ENCODE measurements at regions not wholly inside any gene's neighbourhood (a gene's known extent, or its start where the extent isn't known, plus 50 kb on each side); places are given as distances from the start of the nearest gene placed in this dataset.

DNA sequence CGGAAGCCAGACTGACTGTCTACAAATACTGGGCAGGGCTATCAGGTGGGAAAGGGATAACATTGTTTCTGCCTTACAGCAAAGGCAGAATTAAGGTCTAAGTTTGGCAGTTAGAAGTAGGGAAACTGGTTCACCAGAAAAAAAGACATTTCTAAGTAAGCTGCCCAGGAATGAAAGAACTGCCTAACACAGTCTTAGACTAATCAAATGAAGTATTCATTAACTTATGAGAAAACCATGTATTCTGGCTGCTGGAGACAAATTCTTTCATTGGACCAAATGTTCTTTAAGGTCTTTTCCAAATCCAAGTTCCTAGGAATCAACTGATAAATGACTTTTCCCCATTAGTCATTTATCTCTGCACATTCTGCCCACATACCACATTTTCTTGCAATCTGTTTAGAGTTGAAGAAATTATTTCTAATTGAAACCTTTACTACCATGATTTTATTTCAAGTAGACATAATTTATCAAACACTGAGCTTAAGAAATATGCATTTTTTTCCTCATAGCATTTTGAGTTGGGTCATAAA, 120.3 kb upstream of the OGFRL1 start:
- Histone ChIP-seq H3K4ac (replicated peaks; ENCODE audit: insufficient read length, low read depth, low read length) (no peak overlapping the region), H3K23ac (ENCODE audit: insufficient read length) (no peak overlapping the region), H2BK15ac (ENCODE audit: low read length) (no peak overlapping the region), H4K91ac (replicated peaks; ENCODE audit: insufficient read length, low read length) (no peak overlapping the region), H3K27ac (ENCODE audit: low read depth, low read length) (no peak overlapping the region), H3K27me3 (replicated peaks in 1 of 4; ENCODE audit: control insufficient read depth in 3 of 4, extremely low read depth in 1 of 4, insufficient read depth in 3 of 4, low read length in 3 of 4) (no peaks in the 10 kb centered on the region), H3K9me3 (ENCODE audit: insufficient read depth in 2 of 2, low read depth in 1 of 2, low read length in 1 of 2) (no peaks in the 10 kb centered on the region), H3K4me1 (replicated peaks in 1 of 4; ENCODE audit: control insufficient read depth in 3 of 4, insufficient read depth in 4 of 4, low read length in 3 of 4) (no peaks in the 10 kb centered on the region), H2BK12ac (ENCODE audit: low read depth, low read length) (no peak overlapping the region), H3K4me3 (ENCODE audit: extremely low read depth in 1 of 4, insufficient read depth in 2 of 4, low read depth in 3 of 4, low read length in 4 of 4) (no peak overlapping the region), H4K20me1 (replicated peaks in 1 of 2; ENCODE audit: control insufficient read depth in 1 of 2, insufficient read depth in 2 of 2, low read length in 2 of 2) (no peaks in the 10 kb centered on the region), H3K56ac (replicated peaks; ENCODE audit: insufficient read length, low read depth, low read length) (no peak overlapping the region), H4K8ac (ENCODE audit: extremely low read depth, insufficient read depth, low read length) (no peak overlapping the region), H3K79me2 (ENCODE audit: control insufficient read depth in 1 of 2, insufficient read depth in 2 of 2, low read length in 2 of 2) (no peaks in the 10 kb centered on the region), H2AFZ (ENCODE audit: low read length) (no peak overlapping the region), H2AK5ac (ENCODE audit: low read depth, low read length) (no peak overlapping the region), H4K5ac (ENCODE audit: insufficient read length, low read depth, low read length) (no peak overlapping the region), H2BK5ac (ENCODE audit: low read depth, low read length) (no peak overlapping the region), H3K4me2 (ENCODE audit: insufficient read depth in 1 of 2, low read depth in 2 of 2, low read length in 2 of 2) (no peak overlapping the region), H3K18ac (ENCODE audit: extremely low read depth, low read length) (no peak overlapping the region), H3K23me2 (ENCODE audit: low read depth, low read length) (no peaks in the 10 kb centered on the region; the same call in 1 of the 2 replicates), H3K36me3 (ENCODE audit: control insufficient read depth in 2 of 4, insufficient read depth in 4 of 4, low read length in 3 of 4) (no peaks in the 10 kb centered on the region), H3K9ac (replicated peaks in 1 of 4; ENCODE audit: extremely low read depth in 1 of 4, low read depth in 3 of 4, low read length in 3 of 4) (no peak overlapping the region), H2BK120ac (replicated peaks; ENCODE audit: low read depth, low read length) (no peak overlapping the region), H2BK20ac (ENCODE audit: low read length) (no peak overlapping the region), H3K14ac (ENCODE audit: insufficient read length) (no peak overlapping the region), H3K79me1 (ENCODE audit: low read depth, low read length) (no peaks in the 10 kb centered on the region)
- DNase-seq (ENCODE audit: low read depth in 1 of 2, low spot score in 2 of 2), result no peak
- FAIRE-seq, result no peak
- TF ChIP-seq BACH1 (IDR thresholded peaks at IDR 0.05; ENCODE audit: low read length), result no peak
- CTCF ChIA-PET (ENCODE audit: partially characterized antibody), result no interaction called here
- 90% methylated on average over 1 of the region's 1 CpG; no CpG with 5 or more reads in 1 of the 2 experiments for WGBS, 2 experiments (ENCODE audit: extremely low coverage in 1 of 2, insufficient coverage in 1 of 2, insufficient read length in 1 of 2, insufficient replicate concordance in 2 of 2, low coverage in 1 of 2, low lambda C conversion rate in 2 of 2, missing lambda C conversion rate in 1 of 2)
- POLR2A ChIA-PET (ENCODE audit: partially characterized antibody), result no interaction called here
